ENCODE measurements at regions not wholly inside any gene's neighbourhood (a gene's known extent, or its start where the extent isn't known, plus 50 kb on each side); places are given as distances from the start of the nearest gene placed in this dataset.

DNA sequence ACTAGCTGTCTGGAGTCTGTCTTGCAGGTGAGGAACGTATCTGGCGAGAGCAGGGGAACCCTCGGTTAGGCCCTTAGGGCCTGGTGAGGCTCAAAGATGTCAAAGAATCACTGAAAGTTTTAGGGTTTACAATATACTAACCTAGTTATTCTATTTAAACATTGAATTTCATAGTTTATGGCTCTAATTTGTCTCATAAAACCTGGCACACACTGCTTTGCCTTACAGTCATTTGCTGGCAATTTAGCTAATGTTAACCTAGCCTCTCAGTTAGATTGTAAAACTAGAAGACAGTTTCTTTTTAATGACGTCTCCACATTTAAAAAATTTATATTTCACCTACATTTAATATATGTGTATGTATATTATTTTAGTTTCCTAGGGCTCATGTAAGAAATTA lies 89.6 kb upstream of the DOCK10 start:
- no peak for DNase-seq

DNA sequence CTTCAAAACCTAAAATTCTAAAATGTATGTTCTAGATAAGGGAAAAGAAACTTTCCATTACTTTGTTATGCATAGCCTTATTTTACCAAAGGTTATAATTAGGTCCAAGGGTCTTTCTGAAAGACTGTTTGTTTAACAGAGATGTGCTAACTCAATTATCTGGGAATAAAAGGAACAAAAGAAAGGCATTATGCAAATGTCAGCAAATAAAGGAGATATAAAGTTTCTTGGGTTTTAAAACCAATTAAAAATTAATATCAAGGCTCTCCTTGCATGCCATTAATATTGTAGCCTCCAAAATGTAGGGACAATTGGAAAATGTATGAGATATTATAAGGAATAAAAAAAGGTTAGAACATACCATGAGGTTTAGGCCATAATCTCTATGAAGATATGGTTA lies 87.8 kb upstream of the DOCK10 start:
- DNase-seq: no peak

DNA sequence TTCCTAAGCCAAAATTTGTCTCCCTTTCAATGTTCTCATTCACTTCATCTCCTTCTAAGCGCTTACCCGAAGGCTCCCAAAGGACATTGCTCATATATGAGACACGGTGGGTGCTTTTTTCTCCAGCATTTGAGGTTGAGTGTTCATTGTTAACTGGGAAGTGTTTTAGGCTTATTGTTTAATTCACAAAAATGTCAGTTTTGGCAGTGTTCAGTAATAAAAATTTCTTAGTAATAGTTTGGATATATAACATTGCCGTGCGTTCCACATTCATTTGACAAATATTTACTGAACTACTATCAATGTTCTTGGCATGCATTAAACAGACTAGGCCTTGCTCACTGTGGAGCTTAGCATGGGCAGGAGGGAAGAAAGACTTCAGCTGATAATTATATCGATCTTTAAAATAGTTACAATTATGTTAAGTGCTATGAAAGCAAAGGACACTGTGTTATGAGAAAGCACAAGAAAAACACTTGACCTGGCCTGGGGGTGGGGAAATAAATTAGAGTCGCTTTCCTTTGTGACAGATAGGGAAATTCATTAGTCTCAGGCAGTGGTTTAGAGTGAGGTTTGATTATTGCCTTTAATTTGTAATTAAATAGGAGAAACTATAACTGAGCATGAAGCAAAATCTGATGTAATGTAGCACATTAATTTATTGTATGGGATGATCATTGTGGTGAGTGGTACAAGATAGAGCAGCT lies 82.2 kb upstream of the DOCK10 start:
- DNase-seq: no peak

DNA sequence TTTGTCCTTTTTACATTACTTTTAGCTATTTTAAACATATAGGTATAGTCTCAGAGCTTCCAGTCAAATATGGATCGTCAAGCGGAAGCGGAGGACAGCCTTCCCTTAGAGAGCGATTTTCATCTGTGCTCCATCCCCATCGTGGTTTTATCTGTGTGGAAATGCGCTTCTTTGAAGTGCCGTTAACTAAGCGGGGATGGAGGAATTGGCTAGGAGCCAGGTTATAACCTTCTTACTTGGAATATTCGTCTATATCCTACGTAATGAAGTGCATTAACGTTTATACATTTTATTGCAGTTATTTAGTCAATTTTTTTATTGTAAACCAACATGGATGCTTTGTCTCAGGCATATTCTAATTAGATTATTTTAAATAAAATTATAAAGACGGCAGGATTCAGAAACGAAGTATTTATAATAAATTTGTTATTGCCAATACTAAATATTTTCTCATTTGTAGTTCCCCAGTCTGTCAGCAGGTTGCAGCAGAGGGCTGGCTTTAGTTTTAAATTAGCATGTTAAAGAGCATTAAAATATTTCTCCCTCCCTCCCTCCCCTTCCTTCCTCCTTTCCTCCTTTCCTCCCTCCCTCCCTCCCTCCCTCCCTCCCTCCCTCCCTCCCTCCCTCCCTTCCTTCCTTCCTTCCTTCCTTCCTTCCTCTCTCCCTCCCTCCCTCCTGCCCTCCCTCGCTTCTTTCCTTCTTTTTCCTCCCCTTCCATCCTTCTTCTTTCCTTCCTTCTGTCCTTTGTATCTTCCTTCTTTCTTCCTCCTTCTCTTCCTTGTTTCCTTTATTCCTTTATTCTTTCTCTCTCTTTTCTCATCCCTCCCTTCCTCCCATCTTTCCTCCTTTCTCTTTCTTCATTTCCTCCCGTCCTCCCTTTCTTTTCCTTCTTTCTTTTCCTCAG lies 80.6 kb upstream of the DOCK10 start:
- DNase-seq: peak; percentile 40

DNA sequence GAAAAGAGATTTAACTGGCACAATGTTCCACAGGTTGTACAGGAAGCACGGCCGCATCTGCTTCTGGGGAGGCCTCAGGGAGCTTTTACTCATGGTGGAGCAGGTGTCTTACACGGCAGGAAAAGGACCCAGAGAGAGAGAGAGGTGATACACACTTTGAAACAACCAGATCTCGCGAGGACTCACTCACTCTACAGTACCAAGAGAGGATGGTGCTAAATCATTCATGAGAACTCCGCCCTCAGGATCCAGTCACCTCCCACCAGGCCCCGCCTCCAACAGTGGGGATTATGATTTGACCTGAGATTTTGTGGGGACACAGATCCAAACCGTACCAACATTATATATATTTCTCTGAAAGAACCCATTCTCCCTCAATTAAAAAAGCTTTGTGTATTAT lies 79.7 kb upstream of the DOCK10 start:
- DNase-seq: no peak

DNA sequence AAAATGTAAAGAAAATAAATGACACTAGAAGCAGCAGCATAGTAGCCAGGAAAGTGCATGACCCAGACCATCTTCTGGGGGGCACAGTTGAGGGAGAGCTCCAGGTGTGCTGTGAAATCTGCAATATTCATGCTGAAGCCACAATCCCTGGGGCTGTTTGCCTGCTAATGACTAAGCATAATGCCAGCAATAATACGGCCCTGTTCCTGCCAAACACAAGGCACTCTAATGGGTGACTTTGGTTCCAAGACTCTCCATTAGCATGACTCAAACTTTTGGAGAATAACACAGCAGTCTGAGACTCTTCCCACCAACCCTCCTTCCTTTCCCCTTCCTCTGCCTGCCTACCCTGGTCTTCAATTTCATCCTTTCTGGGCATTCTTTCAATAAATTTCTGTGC lies 77.9 kb upstream of the DOCK10 start:
- DNase-seq: peak; percentile 60

DNA sequence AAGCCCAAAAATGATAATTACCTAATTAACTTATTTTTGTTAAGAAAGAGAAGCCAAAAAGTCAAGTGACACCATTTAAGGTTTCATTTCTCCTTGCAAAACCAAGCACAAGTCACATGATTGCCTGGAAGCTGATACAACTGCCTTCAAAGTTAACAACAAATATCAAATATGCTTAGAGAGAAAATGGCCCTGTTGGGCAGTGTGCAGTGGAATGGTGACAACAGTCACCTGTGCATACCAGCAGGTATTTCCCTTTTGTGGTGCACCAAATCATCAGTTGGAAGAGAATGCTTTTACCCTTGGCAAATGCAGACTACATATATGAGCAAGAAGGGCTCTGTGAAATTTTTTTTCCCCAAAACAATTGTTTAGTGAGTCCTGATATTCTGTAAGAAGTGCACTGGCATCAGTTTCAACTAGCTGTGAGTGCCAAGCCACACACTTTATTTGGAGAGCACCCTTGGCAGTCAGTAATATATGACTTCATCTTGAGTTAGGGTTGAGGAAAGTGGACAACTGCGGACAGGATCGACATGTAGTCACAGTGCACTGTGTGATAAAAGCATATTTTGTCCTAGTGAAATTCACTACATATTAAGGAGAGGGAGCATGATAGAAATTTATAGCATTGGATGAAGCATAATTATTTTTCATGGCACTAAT lies 74.9 kb upstream of the DOCK10 start:
- DNase-seq: no peak

DNA sequence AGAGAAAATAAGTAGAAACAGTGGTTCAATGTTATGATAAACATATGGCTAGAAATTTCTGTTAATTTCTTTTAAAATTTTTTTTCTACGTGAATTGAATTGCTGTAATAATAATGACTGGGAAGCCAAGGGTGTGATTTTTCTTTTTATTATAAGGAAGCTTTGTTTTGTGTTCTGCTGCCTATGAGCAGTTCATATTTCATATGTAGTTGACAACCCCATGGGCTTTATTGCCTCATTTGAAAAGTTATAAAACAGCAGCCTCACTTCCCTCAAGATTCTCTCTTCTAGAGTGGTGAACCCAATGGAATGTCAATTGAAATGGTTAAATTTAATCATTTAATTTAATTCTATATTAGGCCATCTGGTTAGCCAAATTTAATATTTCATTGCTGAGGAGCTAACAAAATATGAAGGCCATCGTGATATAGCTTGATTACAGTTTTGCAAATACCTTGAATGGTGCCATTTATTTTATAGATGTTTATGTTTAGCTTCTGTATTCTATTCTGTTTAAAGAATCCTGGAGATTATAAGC lies 72.6 kb upstream of the DOCK10 start:
- no peak for DNase-seq

DNA sequence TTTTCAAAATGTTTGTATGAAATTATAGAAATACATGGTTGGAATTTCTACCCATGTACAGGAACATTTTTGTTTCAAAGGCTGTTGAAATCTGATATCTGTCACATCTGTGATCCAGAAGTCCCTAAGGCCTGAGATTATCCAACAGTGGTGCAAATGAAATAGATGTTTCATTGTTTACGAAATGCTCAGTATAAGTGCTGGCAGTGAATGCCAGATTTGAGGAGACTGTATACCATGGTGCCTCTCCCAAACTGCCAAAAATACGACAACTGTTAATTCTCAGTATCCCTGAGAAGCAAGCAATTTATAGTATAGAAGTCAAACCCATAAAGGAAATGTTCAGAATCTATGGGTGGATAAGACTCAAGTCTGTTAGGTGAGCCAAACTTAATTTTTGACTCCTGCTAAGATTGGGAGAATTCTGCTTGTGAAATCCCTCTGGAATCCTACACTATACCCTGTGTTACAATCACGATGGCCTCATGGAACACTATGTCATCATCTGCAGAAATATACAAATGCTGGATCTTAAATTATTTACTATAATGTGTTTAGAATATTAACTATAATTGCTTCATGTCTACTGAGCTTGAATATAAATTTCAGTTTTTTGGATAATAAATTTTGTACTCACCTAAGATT lies 71.2 kb upstream of the DOCK10 start:
- DNase-seq: peak; percentile 37

DNA sequence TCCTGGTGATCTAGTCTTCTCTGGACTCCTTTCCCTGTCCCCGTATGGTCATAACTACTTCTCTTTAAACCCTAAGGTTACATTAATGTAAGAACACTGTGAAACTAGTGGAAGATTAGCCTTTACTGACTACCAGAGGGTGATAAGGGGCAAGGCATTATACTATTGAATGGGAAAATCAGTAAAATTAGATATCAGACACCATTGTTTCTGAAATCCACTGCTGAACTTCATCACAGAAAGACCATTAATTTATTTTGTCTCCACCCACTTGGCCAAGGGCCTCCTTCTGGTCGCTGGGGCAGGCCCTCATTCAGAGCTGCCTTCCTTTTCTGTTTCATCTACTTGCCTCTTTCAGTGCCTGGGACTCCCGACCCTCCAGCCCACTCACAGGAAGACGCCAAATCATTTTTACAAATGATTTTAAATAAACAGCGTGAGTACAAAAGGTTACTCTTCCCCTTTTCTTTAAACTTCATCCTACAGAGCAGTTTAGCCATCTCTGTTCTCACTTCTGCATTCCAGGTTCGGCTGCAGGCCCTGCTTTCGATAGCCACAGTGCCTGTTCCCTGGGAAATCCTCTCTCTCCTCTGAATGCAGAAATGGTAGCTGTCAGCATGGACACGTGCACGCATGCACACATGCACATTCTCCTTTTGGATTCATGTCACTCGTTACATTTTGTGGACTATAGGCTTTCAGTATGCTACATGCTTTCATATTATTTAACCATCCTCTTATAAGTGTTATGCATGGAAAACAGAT lies 70.3 kb upstream of the DOCK10 start:
- peak; percentile 32 for DNase-seq

DNA sequence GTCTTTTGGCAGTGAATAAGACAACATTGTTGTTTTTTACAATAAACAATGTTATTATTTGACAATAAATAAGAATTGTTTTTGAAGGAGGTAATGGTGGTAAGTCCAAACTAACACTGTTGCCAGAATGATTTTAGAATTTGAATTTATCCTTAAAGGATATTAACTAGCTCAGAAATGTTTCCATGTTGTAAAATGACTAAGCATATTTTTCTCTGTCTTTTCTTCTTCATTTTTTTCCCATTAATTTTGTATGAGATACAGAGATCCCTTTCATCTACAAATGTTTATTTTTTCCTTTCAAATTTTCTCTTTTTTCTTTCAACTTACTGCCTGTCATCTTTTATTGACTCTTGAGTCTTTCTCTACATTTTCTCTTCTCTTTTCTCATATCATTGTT lies 66.5 kb upstream of the DOCK10 start:
- DNase-seq: no peak

DNA sequence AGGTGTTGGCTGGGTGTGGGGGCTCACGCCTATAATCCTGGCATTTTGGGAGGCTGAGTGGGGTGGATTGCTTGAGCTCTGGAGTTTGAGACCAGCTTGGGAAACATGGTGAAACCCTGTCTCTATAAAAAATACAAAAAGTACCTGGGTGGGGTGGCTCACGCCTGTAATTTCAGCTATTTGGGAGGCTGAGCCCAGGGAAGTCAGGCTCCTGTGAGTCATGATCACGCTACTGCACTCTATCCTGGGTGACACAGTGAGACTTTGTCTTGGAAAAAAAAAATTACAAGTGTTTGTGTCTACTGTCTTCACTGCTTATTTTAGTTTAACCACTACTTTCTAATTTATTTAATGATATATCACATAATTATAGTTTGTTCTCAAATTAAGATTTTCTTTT lies 62.7 kb upstream of the DOCK10 start:
- no peak for DNase-seq

DNA sequence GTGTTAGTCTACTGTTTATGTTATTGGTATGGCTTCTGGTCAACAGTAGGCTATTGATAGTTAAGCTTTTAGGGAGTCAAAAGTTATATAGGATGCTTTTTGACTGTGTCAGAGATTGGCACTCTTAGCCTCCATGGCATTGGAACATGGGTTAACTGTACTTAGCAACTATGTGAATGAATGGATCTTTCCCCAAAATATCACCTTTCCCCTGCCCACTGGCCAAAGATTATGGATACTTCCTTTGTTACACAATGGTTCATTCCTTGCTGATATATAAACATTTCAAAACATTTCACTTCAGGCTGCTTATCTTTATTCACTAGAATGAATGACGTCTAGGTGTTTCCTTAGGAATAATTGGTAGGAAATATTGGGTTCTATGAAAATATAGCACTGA lies 62.1 kb upstream of the DOCK10 start:
- DNase-seq: no peak

DNA sequence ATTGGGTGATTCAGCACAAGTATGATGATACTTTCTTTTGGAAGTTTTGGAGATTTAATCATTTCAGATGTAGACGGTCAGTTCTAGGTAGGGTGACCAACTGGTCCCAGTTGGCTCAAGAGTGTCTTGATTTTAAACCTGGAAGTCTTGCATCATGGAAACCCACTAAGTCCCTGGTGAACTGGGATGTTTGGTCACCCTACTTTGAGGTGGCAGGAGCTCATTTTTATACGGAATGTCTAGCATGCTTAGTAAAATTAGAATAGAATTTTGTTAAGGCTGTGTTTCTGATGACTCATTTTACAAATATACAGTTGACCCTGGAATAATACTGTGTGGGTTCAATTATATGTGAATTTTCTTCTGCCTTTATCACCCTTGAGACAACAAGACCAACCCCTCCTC lies 61.5 kb upstream of the DOCK10 start:
- peak; percentile 89 for DNase-seq

DNA sequence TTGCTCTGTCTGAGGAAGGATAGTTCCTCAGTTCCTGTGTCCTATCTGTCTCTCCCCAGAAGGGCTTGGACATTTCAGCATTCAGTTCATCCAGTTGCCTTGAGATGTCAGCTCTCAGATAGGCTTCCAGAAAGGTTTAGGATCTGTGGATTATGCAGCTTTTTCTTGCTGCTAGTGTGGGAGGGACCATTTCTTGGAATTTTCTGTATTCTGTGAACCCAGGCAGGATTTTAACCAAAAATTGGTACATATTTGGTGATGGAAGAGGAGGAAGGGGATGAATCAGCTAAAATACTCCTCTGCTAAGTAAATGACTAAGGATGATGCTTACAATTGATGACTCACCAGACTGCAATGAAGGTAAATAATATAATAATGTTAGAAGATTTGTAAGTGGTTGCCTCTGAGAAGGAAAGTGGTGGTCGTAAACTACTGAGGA lies 58.6 kb upstream of the DOCK10 start:
- peak; percentile 98 for DNase-seq

DNA sequence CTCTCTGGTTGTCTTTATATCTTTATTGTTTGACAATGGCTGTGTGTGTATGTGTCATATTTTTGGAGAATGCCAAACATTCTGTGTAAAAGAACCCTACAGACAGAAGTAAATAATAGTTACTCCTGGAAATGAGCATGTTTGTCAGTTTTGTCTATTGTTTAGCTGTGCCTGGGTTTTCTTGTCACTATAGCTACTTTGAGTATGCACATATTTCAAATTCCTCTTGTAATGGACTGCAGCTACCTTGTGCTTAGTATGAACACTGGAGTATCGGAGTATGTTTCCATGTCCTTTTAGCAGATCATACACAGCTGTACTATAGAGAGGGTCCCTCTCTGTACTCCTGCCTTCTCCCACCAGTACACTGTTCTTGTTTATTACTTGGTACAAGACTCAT lies 58.0 kb upstream of the DOCK10 start:
- peak; percentile 76 for DNase-seq

DNA sequence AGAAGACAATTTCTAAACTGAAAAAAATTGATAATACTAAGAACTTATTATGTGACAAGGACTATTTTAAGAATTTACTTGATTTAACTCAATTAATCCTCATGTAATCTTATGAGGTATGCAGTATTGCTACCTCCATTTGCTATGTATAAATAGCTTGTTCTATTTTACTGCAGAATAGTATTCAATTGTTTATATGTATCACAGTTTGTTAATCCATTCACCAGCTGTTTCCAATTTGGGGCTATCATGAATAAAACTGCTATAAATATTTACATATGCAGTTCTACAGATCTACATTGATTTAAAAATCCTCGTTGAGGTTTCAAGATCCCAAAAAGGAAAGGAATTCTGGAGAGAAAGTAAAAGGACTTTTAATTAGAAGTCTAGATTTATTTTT lies 54.8 kb upstream of the DOCK10 start:
- DNase-seq: peak; percentile 91

All from fibroblast of skin of right quadriceps (primary cell).